GM18520 (cell line): ENCODE measurements at regions not wholly inside any gene's neighbourhood (a gene's known extent, or its start where the extent isn't known, plus 50 kb on each side); places are given as distances from the start of the nearest gene placed in this dataset.

Experiments used
- ATAC-seq: cut with Tn5 transposase; IDR thresholded peaks from one replicate; pipeline ENCODE4 v1.9.1; 2021; ENCODE audit not compliant: unreplicated experiment

- no peak for ATAC-seq
Observed at GRCh38 chr5:158644301-158644700, 455.4 kb downstream of the EBF1 start.

GRCh38 chr5:158643840-158644239 is 455.9 kb downstream of the EBF1 start:
- no peak for ATAC-seq

DNA sequence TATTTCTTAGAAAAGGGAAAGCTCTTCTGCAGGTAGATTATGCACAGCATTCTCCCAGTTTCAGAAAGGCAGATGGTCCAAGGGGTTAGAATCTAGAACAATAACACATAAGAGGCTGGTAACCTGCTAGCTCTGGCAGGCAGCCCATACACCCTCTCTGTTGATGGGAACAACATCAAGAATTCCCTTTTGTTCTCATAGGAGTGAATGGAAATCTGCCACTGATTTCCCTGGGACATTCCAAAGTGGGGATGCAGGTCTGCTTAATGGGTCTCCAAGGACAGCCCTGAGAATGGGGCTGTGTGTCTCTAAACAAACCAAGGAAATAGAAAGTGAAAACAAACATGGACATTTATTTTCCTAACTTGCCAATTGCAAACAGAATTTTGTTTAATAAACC is 456.8 kb downstream of the EBF1 start:
- ATAC-seq, result no peak

GRCh38 chr5:158641016-158641415 is 458.7 kb downstream of the EBF1 start:
- no peak for ATAC-seq

GRCh38 chr5:158640593-158640980 is 459.1 kb downstream of the EBF1 start:
- ATAC-seq, result no peak

DNA sequence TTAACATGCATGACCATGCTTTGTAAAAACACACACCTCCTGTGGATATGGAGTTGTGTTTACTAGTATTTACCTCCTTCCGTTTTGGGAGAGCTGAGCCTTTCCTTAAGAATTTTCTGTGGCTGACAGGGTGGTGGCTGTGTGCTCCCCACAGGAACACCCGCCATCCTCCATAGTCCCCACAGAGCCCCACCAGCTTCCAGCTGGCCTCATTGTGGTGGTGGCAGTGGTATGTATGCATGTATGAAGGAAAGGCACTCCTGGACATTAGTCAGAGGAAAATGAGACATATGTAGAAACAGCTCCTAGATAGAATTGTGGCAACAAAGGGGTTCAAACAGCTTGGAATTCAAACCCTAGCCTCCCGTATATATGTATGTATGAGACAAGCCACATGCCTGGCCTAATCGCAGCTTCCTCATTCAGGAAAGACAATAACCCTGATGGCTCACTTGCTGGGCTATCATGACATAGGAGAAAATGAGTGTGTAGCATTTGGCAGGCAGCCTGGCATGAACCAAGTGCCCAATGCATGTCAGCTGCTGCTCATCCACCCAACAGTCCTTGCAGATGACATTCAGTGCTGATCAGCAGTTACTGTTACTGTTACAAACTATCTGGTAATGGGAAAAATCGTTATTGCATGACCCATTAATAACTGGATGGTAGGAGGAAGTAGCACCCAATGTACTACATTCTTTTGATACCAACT is 459.7 kb downstream of the EBF1 start:
- no peak for ATAC-seq

- ATAC-seq, result no peak
Observed at GRCh38 chr5:158638396-158638795, 461.3 kb downstream of the EBF1 start.

GRCh38 chr5:158637039-158637438 is 462.7 kb downstream of the EBF1 start:
- ATAC-seq, result no peak

GRCh38 chr5:158635565-158635964 is 464.2 kb downstream of the EBF1 start:
- no peak for ATAC-seq

- ATAC-seq, result no peak
Observed at GRCh38 chr5:158634714-158635113, 465.0 kb downstream of the EBF1 start.

DNA sequence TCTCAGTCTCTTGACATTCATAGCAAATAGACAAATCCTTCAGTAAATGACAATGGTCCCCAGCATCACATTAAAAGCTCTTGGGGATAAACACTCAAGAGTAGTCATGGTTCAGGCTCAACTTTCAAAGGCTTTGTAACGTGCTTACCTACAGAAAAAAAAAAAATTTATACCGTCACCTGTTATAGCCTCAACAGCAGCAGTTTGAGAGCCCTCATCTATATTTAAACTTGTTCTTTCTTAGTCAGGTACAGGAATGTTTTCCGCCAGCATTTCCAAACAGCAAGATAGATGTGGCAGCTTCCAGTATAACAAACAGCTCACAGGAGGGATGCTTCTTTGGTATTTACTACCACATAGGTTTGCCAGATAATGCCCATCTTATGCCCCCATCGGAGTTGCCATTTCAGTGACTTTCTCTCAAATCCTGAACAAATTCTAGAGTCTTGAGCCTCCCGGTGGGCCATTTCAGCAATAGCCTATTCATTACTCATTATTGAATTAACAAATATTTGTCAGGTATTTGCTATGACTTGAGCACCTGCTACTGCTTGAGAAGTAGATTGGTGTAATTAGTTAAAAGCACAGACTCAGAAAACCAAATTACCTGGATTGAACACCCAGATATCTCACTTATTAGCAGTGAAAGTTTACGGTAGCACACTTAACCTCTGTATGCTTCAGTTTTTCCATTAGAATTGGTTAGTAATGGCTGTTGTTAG is 470.0 kb downstream of the EBF1 start:
- ATAC-seq, result no peak

DNA sequence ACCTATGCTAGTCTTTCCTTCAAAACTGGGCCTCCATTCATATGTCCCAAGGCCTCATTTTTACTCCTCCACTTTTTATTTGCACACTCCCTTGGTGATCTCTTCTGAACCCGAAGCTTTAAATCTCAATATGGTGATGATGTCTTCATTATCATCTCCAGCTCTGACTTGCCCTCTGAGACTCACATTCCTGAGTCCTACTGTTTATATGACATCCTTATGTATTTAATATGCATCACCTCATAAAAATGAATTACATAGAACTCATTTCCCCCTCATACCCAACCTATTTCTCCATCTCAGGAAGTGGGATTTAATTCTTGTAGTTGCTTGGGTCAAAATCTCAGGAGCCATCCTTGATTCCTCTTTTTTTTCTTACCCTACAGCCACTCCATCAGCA is 473.0 kb downstream of the EBF1 start:
- no peak for ATAC-seq

GRCh38 chr5:158623971-158624370 is 475.7 kb downstream of the EBF1 start:
- no peak for ATAC-seq

- no peak for ATAC-seq
Observed at GRCh38 chr5:158621391-158621790, 478.3 kb downstream of the EBF1 start.

DNA sequence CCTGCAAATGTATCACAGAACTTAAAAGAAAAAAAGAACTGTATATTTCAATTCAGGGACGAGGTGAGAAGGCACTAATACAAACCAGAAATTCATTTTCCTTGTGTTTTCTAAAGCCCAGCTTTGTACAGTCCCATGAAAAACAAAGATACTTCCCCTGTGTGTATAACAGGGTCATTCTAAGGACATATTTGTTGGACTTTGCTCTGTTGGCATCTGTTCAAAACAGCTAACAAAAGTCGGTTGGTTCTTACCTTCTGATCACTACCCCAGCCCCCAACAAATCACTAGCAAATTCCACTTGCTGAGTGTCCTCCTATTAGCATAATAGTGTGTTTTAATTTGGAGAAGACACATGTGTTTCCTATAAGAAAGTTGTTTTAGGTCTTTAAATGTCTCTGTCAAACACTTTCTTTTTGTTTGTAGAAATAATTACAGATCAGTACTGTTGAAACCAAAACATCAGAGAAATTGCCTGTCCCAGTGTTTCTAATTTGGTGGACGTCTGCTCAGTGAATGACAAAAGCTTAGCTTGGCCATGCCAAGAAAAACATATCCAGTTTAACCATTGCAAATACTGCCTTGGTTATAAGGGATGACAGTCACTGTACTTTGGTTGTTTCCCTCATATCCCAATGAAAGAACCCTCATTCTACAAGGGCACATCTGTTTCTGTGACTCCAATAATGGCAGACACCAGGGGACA is 480.5 kb downstream of the EBF1 start:
- no peak for ATAC-seq

GRCh38 chr5:158618256-158618655 is 481.5 kb downstream of the EBF1 start:
- no peak for ATAC-seq

GRCh38 chr5:158616707-158617106 is 483.0 kb downstream of the EBF1 start:
- no peak for ATAC-seq

- ATAC-seq, result no peak
Observed at GRCh38 chr5:158614951-158615350, 484.8 kb downstream of the EBF1 start.

DNA sequence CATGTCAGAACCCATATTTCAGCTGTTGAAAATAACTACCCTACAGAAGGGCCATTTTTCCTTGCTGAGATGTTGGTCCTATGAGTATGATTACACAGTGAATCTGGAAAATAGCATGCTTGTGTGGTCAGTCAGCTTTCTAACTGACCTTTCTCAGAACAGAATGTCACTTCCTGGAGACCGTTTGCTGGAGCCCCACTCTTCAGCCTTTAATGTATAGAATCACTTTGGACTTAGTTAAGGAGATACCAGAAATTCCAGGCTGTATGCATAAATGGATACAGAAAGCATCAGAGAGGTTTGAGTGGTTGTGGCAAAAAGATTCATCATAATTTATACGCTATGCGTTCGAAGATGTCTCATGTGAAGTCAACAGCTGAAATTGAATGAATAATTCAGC is 488.1 kb downstream of the EBF1 start:
- ATAC-seq, result no peak

GRCh38 chr5:158610051-158610415 is 489.7 kb downstream of the EBF1 start:
- ATAC-seq, result no peak

DNA sequence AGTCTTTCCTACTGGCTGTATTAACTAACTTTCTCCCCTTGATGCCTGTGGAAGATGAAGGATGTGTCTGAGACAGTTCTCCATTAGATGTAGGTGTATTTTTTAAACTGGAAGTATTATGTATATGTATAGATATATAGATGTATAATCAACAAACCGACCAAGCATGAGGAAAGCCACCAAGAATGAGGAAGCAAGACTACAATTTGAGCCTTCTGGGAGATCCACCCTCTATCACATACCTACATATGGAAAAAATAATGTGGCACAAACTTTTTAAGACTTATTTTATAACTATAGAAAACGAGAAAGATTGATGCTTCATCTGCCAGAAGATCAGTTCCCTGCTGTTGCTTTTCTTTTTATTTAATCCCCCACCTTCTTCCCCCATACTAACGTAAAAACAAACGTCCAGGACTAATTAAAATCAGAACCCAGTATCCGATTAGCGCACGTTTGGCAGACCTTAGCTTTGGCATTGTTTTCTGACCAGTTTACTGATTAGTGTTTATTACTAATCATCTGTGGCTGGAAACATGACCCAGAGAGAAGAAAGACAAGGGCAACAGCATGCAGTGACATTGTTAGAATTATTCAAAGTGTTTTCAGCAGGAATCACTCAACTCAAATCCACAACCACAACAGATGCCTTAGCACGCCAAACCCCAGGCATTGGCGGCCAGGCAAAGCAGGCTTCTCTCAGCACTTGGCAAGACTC is 490.2 kb downstream of the EBF1 start:
- no peak for ATAC-seq

DNA sequence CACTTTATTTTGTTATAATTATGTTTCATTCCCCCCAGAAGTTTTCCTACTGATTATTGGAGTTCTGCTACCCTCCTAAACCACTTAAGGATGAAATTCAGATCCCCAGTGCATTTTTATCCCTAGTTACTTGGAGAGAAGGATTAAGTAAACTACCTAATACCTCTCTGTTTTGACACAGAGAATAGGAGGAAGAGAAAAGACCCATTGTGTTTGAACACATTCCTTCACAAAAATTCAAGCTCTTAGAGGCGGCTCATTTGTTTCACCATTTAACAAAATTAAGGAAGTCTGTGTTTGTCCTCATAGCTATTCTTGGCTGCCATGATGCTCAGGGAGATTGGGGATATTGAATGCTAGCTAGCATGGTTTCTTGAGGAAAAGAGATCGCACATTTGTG is 492.6 kb downstream of the EBF1 start:
- no peak for ATAC-seq
